ENCODE measurements at regions not wholly inside any gene's neighbourhood (a gene's known extent, or its start where the extent isn't known, plus 50 kb on each side); places are given as distances from the start of the nearest gene placed in this dataset.

DNA sequence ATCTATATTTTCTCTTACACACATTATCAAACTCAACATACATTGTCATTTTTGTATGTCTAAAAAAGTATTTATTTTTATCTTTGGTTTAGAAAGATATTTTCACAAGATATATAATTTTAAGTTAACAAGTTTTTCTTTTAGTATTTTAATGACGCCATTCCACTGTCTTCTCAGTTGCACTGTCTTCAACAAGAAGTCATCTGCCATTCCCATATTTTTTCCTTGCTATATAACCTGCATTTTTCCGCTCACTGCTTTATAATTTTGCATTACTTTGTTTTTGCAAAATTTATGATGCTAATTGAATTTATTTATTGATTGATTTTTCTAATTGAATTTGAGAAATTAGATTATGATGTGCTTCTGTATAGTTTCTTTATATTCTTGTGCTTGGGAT is 357.8 kb upstream of the RNF32 start:
- Histone ChIP-seq H3K27me3 (ENCODE audit: insufficient read depth) (no peaks in the 10 kb centered on the region), H3K79me2 (replicated peaks; ENCODE audit: insufficient read depth) (no peaks in the 10 kb centered on the region), H3F3A (replicated peaks; ENCODE audit: low read depth) (no peaks in the 10 kb centered on the region), H2AFZ (no peak overlapping the region), H3K36me3 (ENCODE audit: insufficient read depth) (no peaks in the 10 kb centered on the region), H3K4me1 (ENCODE audit: insufficient read depth) (no peaks in the 10 kb centered on the region), H3K27ac (ENCODE audit: low read depth) (no peak overlapping the region), H3K9me2 (ENCODE audit: insufficient read depth) (no peaks in the 10 kb centered on the region), H3K4me3 (no peak overlapping the region), H4K20me1 (replicated peaks; ENCODE audit: insufficient read depth) (no peaks in the 10 kb centered on the region), H3K4me2 (no peak overlapping the region)
- TF ChIP-seq EZH2phosphoT487 (IDR thresholded peaks at IDR 0.05; ENCODE audit: unreplicated experiment) = no peak
- H3K4me3 Mint-ChIP-seq = no peak overlapping the region
- H3K27ac Mint-ChIP-seq = no peak overlapping the region
- DNase-seq (ENCODE audit: low spot score) = no peak
- peaks cover 27% of the 10 kb centered on the region for H3K9me3 Mint-ChIP-seq
- no peaks in the 10 kb centered on the region for H3K4me1 Mint-ChIP-seq
- H3K27me3 Mint-ChIP-seq (ENCODE audit: insufficient read depth, low read depth, poor library complexity) = no peaks in the 10 kb centered on the region
- peaks cover 3% of the 10 kb centered on the region; the same call in 2 of the 3 replicates for H3K36me3 Mint-ChIP-seq (ENCODE audit: low read depth)
- ATAC-seq = no peak

DNA sequence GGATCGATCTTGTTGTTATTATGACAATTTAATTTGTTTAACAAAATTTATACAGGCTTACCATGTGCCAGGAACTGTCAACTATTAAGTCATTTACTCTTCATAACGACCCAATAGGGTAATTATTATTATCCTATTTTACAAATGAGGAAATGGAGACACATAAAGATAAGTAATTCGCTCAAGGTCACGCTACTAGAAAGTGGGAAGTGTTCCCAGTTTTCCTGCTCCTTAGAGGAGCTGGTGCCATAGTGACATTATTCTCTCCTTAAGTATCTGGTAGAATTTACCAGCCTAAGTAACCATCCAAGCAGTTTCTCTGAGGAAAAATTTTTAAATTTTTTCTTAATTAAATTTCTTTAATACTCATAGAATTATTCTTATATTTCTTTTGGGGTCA is 360.9 kb upstream of the RNF32 start:
- Mint-ChIP-seq H3K4me3 (no peak overlapping the region), H3K27ac (no peak overlapping the region), H3K27me3 (ENCODE audit: insufficient read depth, low read depth, poor library complexity) (no peaks in the 10 kb centered on the region), H3K36me3 (ENCODE audit: low read depth) (peaks cover 3% of the 10 kb centered on the region; the same call in 2 of the 3 replicates), H3K4me1 (peaks cover 4% of the 10 kb centered on the region; the same call in 2 of the 3 replicates), H3K9me3 (peaks cover 22% of the 10 kb centered on the region)
- H3K4me2 ChIP-seq = no peak overlapping the region
- H3K4me3 ChIP-seq = no peak overlapping the region
- ATAC-seq (no peak), DNase-seq (ENCODE audit: low spot score) (no peak)
- H3K27ac ChIP-seq (ENCODE audit: low read depth) = no peak overlapping the region
- H3K36me3 ChIP-seq (ENCODE audit: insufficient read depth) = no peaks in the 10 kb centered on the region
- H3K27me3 ChIP-seq (ENCODE audit: insufficient read depth) = no peaks in the 10 kb centered on the region
- no peaks in the 10 kb centered on the region for H3K4me1 ChIP-seq (ENCODE audit: insufficient read depth)
- no peaks in the 10 kb centered on the region for H3K79me2 ChIP-seq (replicated peaks; ENCODE audit: insufficient read depth)
- H3F3A ChIP-seq (replicated peaks; ENCODE audit: low read depth) = no peaks in the 10 kb centered on the region
- H4K20me1 ChIP-seq (replicated peaks; ENCODE audit: insufficient read depth) = no peaks in the 10 kb centered on the region
- no peaks in the 10 kb centered on the region for H3K9me2 ChIP-seq (ENCODE audit: insufficient read depth)
- no peak overlapping the region for H2AFZ ChIP-seq
- TF ChIP-seq, protein P1, sequence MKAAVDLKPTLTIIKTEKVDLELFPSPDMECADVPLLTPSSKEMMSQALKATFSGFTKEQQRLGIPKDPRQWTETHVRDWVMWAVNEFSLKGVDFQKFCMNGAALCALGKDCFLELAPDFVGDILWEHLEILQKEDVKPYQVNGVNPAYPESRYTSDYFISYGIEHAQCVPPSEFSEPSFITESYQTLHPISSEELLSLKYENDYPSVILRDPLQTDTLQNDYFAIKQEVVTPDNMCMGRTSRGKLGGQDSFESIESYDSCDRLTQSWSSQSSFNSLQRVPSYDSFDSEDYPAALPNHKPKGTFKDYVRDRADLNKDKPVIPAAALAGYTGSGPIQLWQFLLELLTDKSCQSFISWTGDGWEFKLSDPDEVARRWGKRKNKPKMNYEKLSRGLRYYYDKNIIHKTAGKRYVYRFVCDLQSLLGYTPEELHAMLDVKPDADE (IDR thresholded peaks at IDR 0.05) = no peak
- TF ChIP-seq ZNF114 (CRISPR knock-in tag; IDR thresholded peaks at IDR 0.05) (no peak), POLR2AphosphoS5 (IDR thresholded peaks at IDR 0.05; ENCODE audit: low read depth) (no peak), EZH2phosphoT487 (IDR thresholded peaks at IDR 0.05; ENCODE audit: unreplicated experiment) (no peak), JUNB (IDR thresholded peaks at IDR 0.05; ENCODE audit: unreplicated experiment) (no peak), EZH2 (IDR thresholded peaks at IDR 0.05; ENCODE audit: low read depth, unreplicated experiment) (no peak), STAT1 (IDR thresholded peaks at IDR 0.05; ENCODE audit: unreplicated experiment) (no peak)
- TF ChIP-seq, protein P2, sequence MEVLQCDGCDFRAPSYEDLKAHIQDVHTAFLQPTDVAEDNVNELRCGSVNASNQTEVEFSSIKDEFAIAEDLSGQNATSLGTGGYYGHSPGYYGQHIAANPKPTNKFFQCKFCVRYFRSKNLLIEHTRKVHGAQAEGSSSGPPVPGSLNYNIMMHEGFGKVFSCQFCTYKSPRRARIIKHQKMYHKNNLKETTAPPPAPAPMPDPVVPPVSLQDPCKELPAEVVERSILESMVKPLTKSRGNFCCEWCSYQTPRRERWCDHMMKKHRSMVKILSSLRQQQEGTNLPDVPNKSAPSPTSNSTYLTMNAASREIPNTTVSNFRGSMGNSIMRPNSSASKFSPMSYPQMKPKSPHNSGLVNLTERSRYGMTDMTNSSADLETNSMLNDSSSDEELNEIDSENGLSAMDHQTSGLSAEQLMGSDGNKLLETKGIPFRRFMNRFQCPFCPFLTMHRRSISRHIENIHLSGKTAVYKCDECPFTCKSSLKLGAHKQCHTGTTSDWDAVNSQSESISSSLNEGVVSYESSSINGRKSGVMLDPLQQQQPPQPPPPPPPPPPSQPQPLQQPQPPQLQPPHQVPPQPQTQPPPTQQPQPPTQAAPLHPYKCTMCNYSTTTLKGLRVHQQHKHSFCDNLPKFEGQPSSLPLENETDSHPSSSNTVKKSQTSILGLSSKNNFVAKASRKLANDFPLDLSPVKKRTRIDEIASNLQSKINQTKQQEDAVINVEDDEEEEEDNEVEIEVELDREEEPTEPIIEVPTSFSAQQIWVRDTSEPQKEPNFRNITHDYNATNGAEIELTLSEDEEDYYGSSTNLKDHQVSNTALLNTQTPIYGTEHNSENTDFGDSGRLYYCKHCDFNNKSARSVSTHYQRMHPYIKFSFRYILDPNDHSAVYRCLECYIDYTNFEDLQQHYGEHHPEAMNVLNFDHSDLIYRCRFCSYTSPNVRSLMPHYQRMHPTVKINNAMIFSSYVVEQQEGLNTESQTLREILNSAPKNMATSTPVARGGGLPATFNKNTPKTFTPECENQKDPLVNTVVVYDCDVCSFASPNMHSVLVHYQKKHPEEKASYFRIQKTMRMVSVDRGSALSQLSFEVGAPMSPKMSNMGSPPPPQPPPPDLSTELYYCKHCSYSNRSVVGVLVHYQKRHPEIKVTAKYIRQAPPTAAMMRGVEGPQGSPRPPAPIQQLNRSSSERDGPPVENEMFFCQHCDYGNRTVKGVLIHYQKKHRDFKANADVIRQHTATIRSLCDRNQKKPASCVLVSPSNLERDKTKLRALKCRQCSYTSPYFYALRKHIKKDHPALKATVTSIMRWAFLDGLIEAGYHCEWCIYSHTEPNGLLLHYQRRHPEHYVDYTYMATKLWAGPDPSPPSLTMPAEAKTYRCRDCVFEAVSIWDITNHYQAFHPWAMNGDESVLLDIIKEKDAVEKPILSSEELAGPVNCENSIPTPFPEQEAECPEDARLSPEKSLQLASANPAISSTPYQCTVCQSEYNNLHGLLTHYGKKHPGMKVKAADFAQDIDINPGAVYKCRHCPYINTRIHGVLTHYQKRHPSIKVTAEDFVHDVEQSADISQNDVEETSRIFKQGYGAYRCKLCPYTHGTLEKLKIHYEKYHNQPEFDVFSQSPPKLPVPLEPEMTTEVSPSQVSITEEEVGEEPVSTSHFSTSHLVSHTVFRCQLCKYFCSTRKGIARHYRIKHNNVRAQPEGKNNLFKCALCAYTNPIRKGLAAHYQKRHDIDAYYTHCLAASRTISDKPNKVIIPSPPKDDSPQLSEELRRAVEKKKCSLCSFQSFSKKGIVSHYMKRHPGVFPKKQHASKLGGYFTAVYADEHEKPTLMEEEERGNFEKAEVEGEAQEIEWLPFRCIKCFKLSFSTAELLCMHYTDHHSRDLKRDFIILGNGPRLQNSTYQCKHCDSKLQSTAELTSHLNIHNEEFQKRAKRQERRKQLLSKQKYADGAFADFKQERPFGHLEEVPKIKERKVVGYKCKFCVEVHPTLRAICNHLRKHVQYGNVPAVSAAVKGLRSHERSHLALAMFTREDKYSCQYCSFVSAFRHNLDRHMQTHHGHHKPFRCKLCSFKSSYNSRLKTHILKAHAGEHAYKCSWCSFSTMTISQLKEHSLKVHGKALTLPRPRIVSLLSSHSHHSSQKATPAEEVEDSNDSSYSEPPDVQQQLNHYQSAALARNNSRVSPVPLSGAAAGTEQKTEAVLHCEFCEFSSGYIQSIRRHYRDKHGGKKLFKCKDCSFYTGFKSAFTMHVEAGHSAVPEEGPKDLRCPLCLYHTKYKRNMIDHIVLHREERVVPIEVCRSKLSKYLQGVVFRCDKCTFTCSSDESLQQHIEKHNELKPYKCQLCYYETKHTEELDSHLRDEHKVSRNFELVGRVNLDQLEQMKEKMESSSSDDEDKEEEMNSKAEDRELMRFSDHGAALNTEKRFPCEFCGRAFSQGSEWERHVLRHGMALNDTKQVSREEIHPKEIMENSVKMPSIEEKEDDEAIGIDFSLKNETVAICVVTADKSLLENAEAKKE (CRISPR knock-in tag; IDR thresholded peaks at IDR 0.05) = no peak
- TF ChIP-seq, protein P3, sequence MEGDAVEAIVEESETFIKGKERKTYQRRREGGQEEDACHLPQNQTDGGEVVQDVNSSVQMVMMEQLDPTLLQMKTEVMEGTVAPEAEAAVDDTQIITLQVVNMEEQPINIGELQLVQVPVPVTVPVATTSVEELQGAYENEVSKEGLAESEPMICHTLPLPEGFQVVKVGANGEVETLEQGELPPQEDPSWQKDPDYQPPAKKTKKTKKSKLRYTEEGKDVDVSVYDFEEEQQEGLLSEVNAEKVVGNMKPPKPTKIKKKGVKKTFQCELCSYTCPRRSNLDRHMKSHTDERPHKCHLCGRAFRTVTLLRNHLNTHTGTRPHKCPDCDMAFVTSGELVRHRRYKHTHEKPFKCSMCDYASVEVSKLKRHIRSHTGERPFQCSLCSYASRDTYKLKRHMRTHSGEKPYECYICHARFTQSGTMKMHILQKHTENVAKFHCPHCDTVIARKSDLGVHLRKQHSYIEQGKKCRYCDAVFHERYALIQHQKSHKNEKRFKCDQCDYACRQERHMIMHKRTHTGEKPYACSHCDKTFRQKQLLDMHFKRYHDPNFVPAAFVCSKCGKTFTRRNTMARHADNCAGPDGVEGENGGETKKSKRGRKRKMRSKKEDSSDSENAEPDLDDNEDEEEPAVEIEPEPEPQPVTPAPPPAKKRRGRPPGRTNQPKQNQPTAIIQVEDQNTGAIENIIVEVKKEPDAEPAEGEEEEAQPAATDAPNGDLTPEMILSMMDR (conservative IDR thresholded peaks at IDR 0.05; ENCODE audit: low read depth in 2 of 2) = no peak
- TF ChIP-seq, protein P4, sequence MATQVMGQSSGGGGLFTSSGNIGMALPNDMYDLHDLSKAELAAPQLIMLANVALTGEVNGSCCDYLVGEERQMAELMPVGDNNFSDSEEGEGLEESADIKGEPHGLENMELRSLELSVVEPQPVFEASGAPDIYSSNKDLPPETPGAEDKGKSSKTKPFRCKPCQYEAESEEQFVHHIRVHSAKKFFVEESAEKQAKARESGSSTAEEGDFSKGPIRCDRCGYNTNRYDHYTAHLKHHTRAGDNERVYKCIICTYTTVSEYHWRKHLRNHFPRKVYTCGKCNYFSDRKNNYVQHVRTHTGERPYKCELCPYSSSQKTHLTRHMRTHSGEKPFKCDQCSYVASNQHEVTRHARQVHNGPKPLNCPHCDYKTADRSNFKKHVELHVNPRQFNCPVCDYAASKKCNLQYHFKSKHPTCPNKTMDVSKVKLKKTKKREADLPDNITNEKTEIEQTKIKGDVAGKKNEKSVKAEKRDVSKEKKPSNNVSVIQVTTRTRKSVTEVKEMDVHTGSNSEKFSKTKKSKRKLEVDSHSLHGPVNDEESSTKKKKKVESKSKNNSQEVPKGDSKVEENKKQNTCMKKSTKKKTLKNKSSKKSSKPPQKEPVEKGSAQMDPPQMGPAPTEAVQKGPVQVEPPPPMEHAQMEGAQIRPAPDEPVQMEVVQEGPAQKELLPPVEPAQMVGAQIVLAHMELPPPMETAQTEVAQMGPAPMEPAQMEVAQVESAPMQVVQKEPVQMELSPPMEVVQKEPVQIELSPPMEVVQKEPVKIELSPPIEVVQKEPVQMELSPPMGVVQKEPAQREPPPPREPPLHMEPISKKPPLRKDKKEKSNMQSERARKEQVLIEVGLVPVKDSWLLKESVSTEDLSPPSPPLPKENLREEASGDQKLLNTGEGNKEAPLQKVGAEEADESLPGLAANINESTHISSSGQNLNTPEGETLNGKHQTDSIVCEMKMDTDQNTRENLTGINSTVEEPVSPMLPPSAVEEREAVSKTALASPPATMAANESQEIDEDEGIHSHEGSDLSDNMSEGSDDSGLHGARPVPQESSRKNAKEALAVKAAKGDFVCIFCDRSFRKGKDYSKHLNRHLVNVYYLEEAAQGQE (IDR thresholded peaks at IDR 0.05; ENCODE audit: unreplicated experiment) = no peak

Measured in GM23338 (cell line).